IMR-90 (cell line): ENCODE measurements at regions not wholly inside any gene's neighbourhood (a gene's known extent, or its start where the extent isn't known, plus 50 kb on each side); places are given as distances from the start of the nearest gene placed in this dataset.

Experiments
- ATAC-seq: fragments of 200-7000 bp; cut with Tn5 transposase; 2 replicates; pipeline ENCODE4 v1.9.1; 2020; ENCODE audit warnings: low read depth, mild to moderate bottlenecking, moderate library complexity
- BruUV-seq: library from RNA; stranded (reverse); fragments of 400-500 nt; replicated peaks from 2 replicates; lab custom pipeline; 2021; lab: Mats Ljungman, UMichigan
- CTCF ChIA-PET: fragments of 300-600 bp; formaldehyde crosslinking; extraction: SDS; loops from one replicate; lab custom pipeline; 2021; ENCODE audit warnings: antibody characterized with exemption; lab: Yijun Ruan, JAX
- POLR2A ChIA-PET: fragments of 300-600 bp; sonication (Branson Sonifier 250); formaldehyde crosslinking; loops from one replicate; lab custom pipeline; 2022; ENCODE audit warnings: antibody characterized with exemption; ENCODE audit not compliant: unreplicated experiment; lab: Charles Lee
- DNase-seq: peaks from one replicate; pipeline ENCODE4 v3.0.0; 2013
- H2AFZ ChIP-seq: replicated peaks from 2 replicates; pipeline ENCODE3; 2013; ENCODE audit warnings: low read length, mild to moderate bottlenecking; ENCODE audit not compliant: poor library complexity
- H2AK5ac ChIP-seq: 2 replicates; pipeline ENCODE4 v1.6.1; 2013; ENCODE audit warnings: low read depth, low read length, inconsistent platforms
- H2AK9ac ChIP-seq: replicated peaks from 2 replicates; pipeline ENCODE3; 2013; ENCODE audit warnings: mild to moderate bottlenecking, low read depth, low read length, moderate library complexity; ENCODE audit not compliant: poor library complexity
- H2BK120ac ChIP-seq: 2 replicates; pipeline ENCODE4 v1.6.1; 2013; ENCODE audit warnings: low read depth, low read length, inconsistent platforms
- H2BK15ac ChIP-seq: 3 replicates; pipeline ENCODE4 v1.6.1; 2013; ENCODE audit warnings: low read depth, low read length, inconsistent platforms
- H2BK20ac ChIP-seq: 2 replicates; pipeline ENCODE4 v1.6.1; 2013; ENCODE audit warnings: low read depth, mild to moderate bottlenecking, inconsistent platforms, low read length, moderate library complexity
- H2BK5ac ChIP-seq: 2 replicates; pipeline ENCODE4 v1.6.1; 2013; ENCODE audit warnings: mild to moderate bottlenecking, low read depth, low read length, inconsistent platforms; ENCODE audit not compliant: poor library complexity, severe bottlenecking
- H3K14ac ChIP-seq: replicated peaks from 2 replicates; pipeline ENCODE4 v1.6.1; 2013; ENCODE audit warnings: low read depth, low read length, inconsistent platforms
- H3K18ac ChIP-seq: 2 replicates; pipeline ENCODE4 v1.6.1; 2013; ENCODE audit warnings: low read depth, low read length, control low read depth
- H3K23ac ChIP-seq: 2 replicates; pipeline ENCODE4 v1.6.1; 2013; ENCODE audit warnings: low read depth, low read length, inconsistent platforms
- H3K27ac ChIP-seq: 2 replicates; pipeline ENCODE4 v1.5.1; 2013; ENCODE audit warnings: mild to moderate bottlenecking, control low read depth, low read length; ENCODE audit not compliant: insufficient read depth
- H3K27me3 ChIP-seq: 2 replicates; pipeline ENCODE4 v1.6.1; 2013; ENCODE audit warnings: low read length; ENCODE audit not compliant: control insufficient read depth, insufficient read depth
- H3K36me3 ChIP-seq: 2 replicates; pipeline ENCODE4 v1.6.1; 2013; ENCODE audit warnings: low read length, mixed read lengths; ENCODE audit not compliant: control insufficient read depth, insufficient read depth
- H3K4ac ChIP-seq: 2 replicates; pipeline ENCODE4 v1.6.1; 2013; ENCODE audit warnings: low read depth, low read length, inconsistent platforms
- H3K4me1 ChIP-seq: 2 replicates; pipeline ENCODE4 v1.6.1; 2013; ENCODE audit warnings: low read length, mixed read lengths; ENCODE audit not compliant: control insufficient read depth, insufficient read depth
- H3K4me2 ChIP-seq: 2 replicates; pipeline ENCODE4 v1.6.1; 2013; ENCODE audit warnings: low read depth, mild to moderate bottlenecking, control low read depth, low read length, moderate library complexity
- H3K4me3 ChIP-seq: 2 replicates; pipeline ENCODE4 v1.5.1; 2013; ENCODE audit warnings: low read depth, mild to moderate bottlenecking, control low read depth, low read length, moderate library complexity; ENCODE audit not compliant: insufficient read depth
- H3K56ac ChIP-seq: 2 replicates; pipeline ENCODE4 v1.6.1; 2013; ENCODE audit warnings: low read length, inconsistent platforms; ENCODE audit not compliant: insufficient read depth; ENCODE audit errors: extremely low read depth
- H3K79me1 ChIP-seq, 2 experiments: 2 replicates each; pipeline ENCODE4 v1.6.1; 2013; ENCODE audit warnings: low read length in 2 of 2, inconsistent platforms in 1 of 2, low read depth in 1 of 2
- H3K9ac ChIP-seq: 2 replicates; pipeline ENCODE4 v1.6.1; 2013; ENCODE audit warnings: low read depth, low read length, control low read depth
- H3K9me1 ChIP-seq: 2 replicates; pipeline ENCODE4 v1.6.1; 2013; ENCODE audit warnings: low read length, inconsistent platforms; ENCODE audit not compliant: insufficient read depth
- H3K9me3 ChIP-seq: 2 replicates; pipeline ENCODE4 v1.6.1; 2013; ENCODE audit warnings: low read length; ENCODE audit not compliant: control insufficient read depth, insufficient read depth
- H4K20me1 ChIP-seq: 2 replicates; pipeline ENCODE4 v1.6.1; 2013; ENCODE audit warnings: low read length, inconsistent platforms; ENCODE audit not compliant: insufficient read depth
- H4K5ac ChIP-seq: 2 replicates; pipeline ENCODE4 v1.6.1; 2013; ENCODE audit warnings: mild to moderate bottlenecking, low read depth, low read length, control low read depth
- H4K8ac ChIP-seq, 2 experiments: 2 replicates each; pipeline ENCODE4 v1.6.1; 2013; ENCODE audit warnings: low read depth in 2 of 2, low read length in 2 of 2, control low read depth in 1 of 2, inconsistent platforms in 1 of 2
- H4K91ac ChIP-seq: 2 replicates; pipeline ENCODE4 v1.6.1; 2013; ENCODE audit warnings: low read depth, low read length, inconsistent platforms; ENCODE audit not compliant: insufficient read depth
- BHLHE40 ChIP-seq: fragments of 150-350 bp; IDR thresholded peaks from 2 replicates; pipeline ENCODE4 v1.6.1; 2016; ENCODE audit warnings: mild to moderate bottlenecking, low read depth, low read length
- MAZ ChIP-seq: IDR thresholded peaks from 2 replicates; pipeline ENCODE4 v1.6.1; 2012; ENCODE audit warnings: low read depth, mild to moderate bottlenecking, low read length, improper control_type of control experiment, moderate library complexity, borderline replicate concordance
- MXI1 ChIP-seq: IDR thresholded peaks from 2 replicates; pipeline ENCODE4 v1.6.1; 2012; ENCODE audit warnings: low read depth, mild to moderate bottlenecking, low read length, moderate library complexity, borderline replicate concordance
- NFE2L2 ChIP-seq: fragments of 150-350 bp; IDR thresholded peaks from 2 replicates; pipeline ENCODE4 v1.6.1; 2016; ENCODE audit warnings: low read depth, mild to moderate bottlenecking, low read length
- RAD21 ChIP-seq: IDR thresholded peaks from 2 replicates; pipeline ENCODE4 v1.6.1; 2012; ENCODE audit warnings: low read length, improper control_type of control experiment
- WGBS, 2 experiments: methylation state at CpG; one replicate each; pipeline versions ENCODE4 v1.1.5 to v1.1.7; 2013; ENCODE audit warnings: missing lambda C conversion rate in 2 of 2; ENCODE audit not compliant: insufficient read length in 1 of 2; ENCODE audit errors: extremely low coverage in 2 of 2; 5-methylcytosine and 5-hydroxymethylcytosine counted together
- dilution Hi-C: fragments of 300-500 bp; cut with HindIII; formaldehyde crosslinking; loops from one replicate; pipeline ENCODE4 v1.14.3; 2018; ENCODE audit warnings: low sequenced_read_pairs; ENCODE audit not compliant: unreplicated experiment
- in situ Hi-C: fragments of 300-500 bp; cut with MboI; formaldehyde crosslinking; loops from 3 replicates; pipeline ENCODE4 v1.14.3; 2019; ENCODE audit warnings: low sequenced_read_pairs, inconsistent platforms, mixed read lengths
- intact Hi-C: fragments of 100-400 bp; cut with micrococcal nuclease; formaldehyde crosslinking; loops from 2 replicates; pipeline ENCODE4 v1.10.0; 2022
- TF ChIP-seq, protein P1 (sequence below): conservative IDR thresholded peaks from 2 replicates; pipeline ENCODE4 v1.5.1; 2012; ENCODE audit warnings: mild to moderate bottlenecking, low read depth, low read length, improper control_type of control experiment
- TF ChIP-seq, protein P2 (sequence below): fragments of 150-350 bp; IDR thresholded peaks from 2 replicates; pipeline ENCODE4 v1.6.1; 2016; ENCODE audit warnings: low read depth, mild to moderate bottlenecking, low read length, moderate library complexity, borderline replicate concordance

GRCh38 chr6:21491955-21492354, 101.6 kb upstream of the SOX4 start:
- in situ Hi-C loops: no loop called here
- Histone ChIP-seq H3K9ac (no peak overlapping the region), H4K20me1 (no peaks in the 10 kb centered on the region), H4K8ac (no peak overlapping the region), H3K9me1 (no peaks in the 10 kb centered on the region), H2AFZ (no peak overlapping the region), H2AK9ac (no peak overlapping the region), H2AK5ac (no peak overlapping the region), H3K79me1 (no peaks in the 10 kb centered on the region), H4K5ac (no peak overlapping the region), H3K36me3 (no peaks in the 10 kb centered on the region), H3K4me3 (no peak overlapping the region), H3K4me2 (no peak overlapping the region), H2BK20ac (no peak overlapping the region), H3K4me1 (peaks cover 2% of the 10 kb centered on the region; the same call in 1 of the 2 replicates), H3K56ac (no peak overlapping the region), H3K23ac (no peak overlapping the region), H2BK15ac (no peak overlapping the region), H3K27ac (no peak overlapping the region), H2BK120ac (no peak overlapping the region), H3K4ac (no peak overlapping the region), H3K14ac (no peak overlapping the region), H3K18ac (no peak overlapping the region), H3K27me3 (no peaks in the 10 kb centered on the region), H4K91ac (no peak overlapping the region), H2BK5ac (no peak overlapping the region), H3K9me3 (no peaks in the 10 kb centered on the region)
- no CpG with 5 or more reads among the region's 3 CpGs for WGBS, 2 experiments
- TF ChIP-seq NFE2L2 (no peak), RAD21 (no peak), BHLHE40 (no peak), MXI1 (no peak), MAZ (no peak)
- TF ChIP-seq, protein P1, sequence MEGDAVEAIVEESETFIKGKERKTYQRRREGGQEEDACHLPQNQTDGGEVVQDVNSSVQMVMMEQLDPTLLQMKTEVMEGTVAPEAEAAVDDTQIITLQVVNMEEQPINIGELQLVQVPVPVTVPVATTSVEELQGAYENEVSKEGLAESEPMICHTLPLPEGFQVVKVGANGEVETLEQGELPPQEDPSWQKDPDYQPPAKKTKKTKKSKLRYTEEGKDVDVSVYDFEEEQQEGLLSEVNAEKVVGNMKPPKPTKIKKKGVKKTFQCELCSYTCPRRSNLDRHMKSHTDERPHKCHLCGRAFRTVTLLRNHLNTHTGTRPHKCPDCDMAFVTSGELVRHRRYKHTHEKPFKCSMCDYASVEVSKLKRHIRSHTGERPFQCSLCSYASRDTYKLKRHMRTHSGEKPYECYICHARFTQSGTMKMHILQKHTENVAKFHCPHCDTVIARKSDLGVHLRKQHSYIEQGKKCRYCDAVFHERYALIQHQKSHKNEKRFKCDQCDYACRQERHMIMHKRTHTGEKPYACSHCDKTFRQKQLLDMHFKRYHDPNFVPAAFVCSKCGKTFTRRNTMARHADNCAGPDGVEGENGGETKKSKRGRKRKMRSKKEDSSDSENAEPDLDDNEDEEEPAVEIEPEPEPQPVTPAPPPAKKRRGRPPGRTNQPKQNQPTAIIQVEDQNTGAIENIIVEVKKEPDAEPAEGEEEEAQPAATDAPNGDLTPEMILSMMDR: no peak
- TF ChIP-seq, protein P2, sequence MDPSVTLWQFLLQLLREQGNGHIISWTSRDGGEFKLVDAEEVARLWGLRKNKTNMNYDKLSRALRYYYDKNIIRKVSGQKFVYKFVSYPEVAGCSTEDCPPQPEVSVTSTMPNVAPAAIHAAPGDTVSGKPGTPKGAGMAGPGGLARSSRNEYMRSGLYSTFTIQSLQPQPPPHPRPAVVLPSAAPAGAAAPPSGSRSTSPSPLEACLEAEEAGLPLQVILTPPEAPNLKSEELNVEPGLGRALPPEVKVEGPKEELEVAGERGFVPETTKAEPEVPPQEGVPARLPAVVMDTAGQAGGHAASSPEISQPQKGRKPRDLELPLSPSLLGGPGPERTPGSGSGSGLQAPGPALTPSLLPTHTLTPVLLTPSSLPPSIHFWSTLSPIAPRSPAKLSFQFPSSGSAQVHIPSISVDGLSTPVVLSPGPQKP: no peak
- CTCF ChIA-PET: no interaction called here
- no TSS peak for BruUV-seq
- POLR2A ChIA-PET: no interaction called here
- DNase-seq (no peak), ATAC-seq (no peak)
- intact Hi-C loops: no loop called here
- dilution Hi-C loops: no loop called here
